ENCODE measurements at regions not wholly inside any gene's neighbourhood (a gene's known extent, or its start where the extent isn't known, plus 50 kb on each side); places are given as distances from the start of the nearest gene placed in this dataset.

GRCh38 chr19:30920222-30920621 lies 429.0 kb downstream of the TSHZ3 start:
- Histone ChIP-seq H3K27me3 (ENCODE audit: control insufficient read depth, insufficient read depth, low read length) (no peaks in the 10 kb centered on the region), H3K27ac (ENCODE audit: insufficient read depth, low read length) (no peak overlapping the region), H3K9me3 (ENCODE audit: control insufficient read depth, insufficient read depth, low read depth, low read length) (no peaks in the 10 kb centered on the region), H3K79me2 (ENCODE audit: control insufficient read depth, insufficient read depth, low read length) (no peaks in the 10 kb centered on the region), H2AFZ (ENCODE audit: low read length) (no peak overlapping the region), H3K36me3 (ENCODE audit: control insufficient read depth, insufficient read depth, low read length) (no peaks in the 10 kb centered on the region), H4K20me1 (ENCODE audit: control insufficient read depth, extremely low read depth, insufficient read depth, low read length) (no peaks in the 10 kb centered on the region), H3K9ac (ENCODE audit: insufficient read depth, low read length) (no peak overlapping the region), H3K4me3 (replicated peaks in 1 of 4; ENCODE audit: control extremely low read depth in 1 of 4, insufficient read depth in 1 of 4, low read depth in 3 of 4, low read length in 4 of 4) (no peak overlapping the region), H3K4me2 (ENCODE audit: extremely low read depth, insufficient read depth, low read length) (no peak overlapping the region), H3K4me1 (ENCODE audit: control insufficient read depth, extremely low read depth, insufficient read depth, low read length) (no peaks in the 10 kb centered on the region)
- TF ChIP-seq, protein P1, sequence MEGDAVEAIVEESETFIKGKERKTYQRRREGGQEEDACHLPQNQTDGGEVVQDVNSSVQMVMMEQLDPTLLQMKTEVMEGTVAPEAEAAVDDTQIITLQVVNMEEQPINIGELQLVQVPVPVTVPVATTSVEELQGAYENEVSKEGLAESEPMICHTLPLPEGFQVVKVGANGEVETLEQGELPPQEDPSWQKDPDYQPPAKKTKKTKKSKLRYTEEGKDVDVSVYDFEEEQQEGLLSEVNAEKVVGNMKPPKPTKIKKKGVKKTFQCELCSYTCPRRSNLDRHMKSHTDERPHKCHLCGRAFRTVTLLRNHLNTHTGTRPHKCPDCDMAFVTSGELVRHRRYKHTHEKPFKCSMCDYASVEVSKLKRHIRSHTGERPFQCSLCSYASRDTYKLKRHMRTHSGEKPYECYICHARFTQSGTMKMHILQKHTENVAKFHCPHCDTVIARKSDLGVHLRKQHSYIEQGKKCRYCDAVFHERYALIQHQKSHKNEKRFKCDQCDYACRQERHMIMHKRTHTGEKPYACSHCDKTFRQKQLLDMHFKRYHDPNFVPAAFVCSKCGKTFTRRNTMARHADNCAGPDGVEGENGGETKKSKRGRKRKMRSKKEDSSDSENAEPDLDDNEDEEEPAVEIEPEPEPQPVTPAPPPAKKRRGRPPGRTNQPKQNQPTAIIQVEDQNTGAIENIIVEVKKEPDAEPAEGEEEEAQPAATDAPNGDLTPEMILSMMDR (conservative IDR thresholded peaks at IDR 0.05 in 1 of 2, IDR thresholded peaks at IDR 0.05 in 1 of 2; ENCODE audit: low read depth in 1 of 2, low read length in 2 of 2): no peak
- TF ChIP-seq EZH2 (IDR thresholded peaks at IDR 0.05; ENCODE audit: low read length, missing control alignments): no peak
- no peak for DNase-seq (ENCODE audit: low read depth in 2 of 2)

DNA sequence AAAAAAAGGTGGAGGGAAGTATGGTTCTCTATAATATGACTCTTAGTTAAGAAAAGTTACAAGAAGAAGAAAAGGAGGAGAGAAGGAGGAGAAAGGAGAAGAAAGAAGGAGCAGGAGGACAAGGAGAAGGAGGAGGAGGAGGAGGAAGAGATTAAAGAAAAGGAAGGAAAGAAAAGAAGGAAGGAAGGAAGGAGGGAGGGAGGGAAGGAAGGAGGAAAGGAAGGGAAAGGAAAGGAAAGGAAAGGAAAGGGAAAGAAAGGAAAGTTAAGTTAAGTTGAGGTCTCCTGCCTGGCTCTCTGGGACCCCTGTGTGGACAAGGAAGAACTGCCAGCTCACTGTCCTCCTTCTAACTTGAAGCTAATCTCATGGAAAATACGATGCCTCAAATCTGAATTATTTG lies 429.5 kb downstream of the TSHZ3 start:
- Histone ChIP-seq H3K27ac (ENCODE audit: insufficient read depth, low read length) (no peak overlapping the region), H3K4me1 (ENCODE audit: control insufficient read depth, extremely low read depth, insufficient read depth, low read length) (no peaks in the 10 kb centered on the region), H3K9ac (ENCODE audit: insufficient read depth, low read length) (no peak overlapping the region), H3K36me3 (ENCODE audit: control insufficient read depth, insufficient read depth, low read length) (no peaks in the 10 kb centered on the region), H3K79me2 (ENCODE audit: control insufficient read depth, insufficient read depth, low read length) (no peaks in the 10 kb centered on the region), H3K27me3 (ENCODE audit: control insufficient read depth, insufficient read depth, low read length) (no peaks in the 10 kb centered on the region), H3K4me3 (replicated peaks in 1 of 4; ENCODE audit: control extremely low read depth in 1 of 4, insufficient read depth in 1 of 4, low read depth in 3 of 4, low read length in 4 of 4) (no peak overlapping the region), H3K4me2 (ENCODE audit: extremely low read depth, insufficient read depth, low read length) (no peak overlapping the region), H4K20me1 (ENCODE audit: control insufficient read depth, extremely low read depth, insufficient read depth, low read length) (no peaks in the 10 kb centered on the region), H2AFZ (ENCODE audit: low read length) (no peak overlapping the region), H3K9me3 (ENCODE audit: control insufficient read depth, insufficient read depth, low read depth, low read length) (no peaks in the 10 kb centered on the region)
- no peak for DNase-seq (ENCODE audit: low read depth in 2 of 2)
- TF ChIP-seq EZH2 (IDR thresholded peaks at IDR 0.05; ENCODE audit: low read length, missing control alignments): no peak
- TF ChIP-seq, protein P1 (conservative IDR thresholded peaks at IDR 0.05 in 1 of 2, IDR thresholded peaks at IDR 0.05 in 1 of 2; ENCODE audit: low read depth in 1 of 2, low read length in 2 of 2): no peak

- Histone ChIP-seq H2AFZ (ENCODE audit: low read length) (no peak overlapping the region), H3K4me3 (replicated peaks in 1 of 4; ENCODE audit: control extremely low read depth in 1 of 4, insufficient read depth in 1 of 4, low read depth in 3 of 4, low read length in 4 of 4) (no peak overlapping the region), H3K27me3 (ENCODE audit: control insufficient read depth, insufficient read depth, low read length) (no peaks in the 10 kb centered on the region), H3K4me1 (ENCODE audit: control insufficient read depth, extremely low read depth, insufficient read depth, low read length) (no peaks in the 10 kb centered on the region), H4K20me1 (ENCODE audit: control insufficient read depth, extremely low read depth, insufficient read depth, low read length) (no peaks in the 10 kb centered on the region), H3K9me3 (ENCODE audit: control insufficient read depth, insufficient read depth, low read depth, low read length) (no peaks in the 10 kb centered on the region), H3K27ac (ENCODE audit: insufficient read depth, low read length) (no peak overlapping the region), H3K4me2 (ENCODE audit: extremely low read depth, insufficient read depth, low read length) (no peak overlapping the region), H3K79me2 (ENCODE audit: control insufficient read depth, insufficient read depth, low read length) (no peaks in the 10 kb centered on the region), H3K9ac (ENCODE audit: insufficient read depth, low read length) (no peak overlapping the region), H3K36me3 (ENCODE audit: control insufficient read depth, insufficient read depth, low read length) (no peaks in the 10 kb centered on the region)
- no peak for DNase-seq (ENCODE audit: low read depth in 2 of 2)
- TF ChIP-seq, protein P1 (conservative IDR thresholded peaks at IDR 0.05 in 1 of 2, IDR thresholded peaks at IDR 0.05 in 1 of 2; ENCODE audit: low read depth in 1 of 2, low read length in 2 of 2): no peak
Measured at GRCh38 chr19:30916238-30916637, 433.0 kb downstream of the TSHZ3 start.

Measured in fibroblast of lung (primary cell).